Endodermal cell (in vitro differentiated cells): ENCODE measurements at regions not wholly inside any gene's neighbourhood (a gene's known extent, or its start where the extent isn't known, plus 50 kb on each side); places are given as distances from the start of the nearest gene placed in this dataset.
A peak's percentile ranks its signal among the peaks of the same experiment; 100 is the strongest.
"Not testable (repeated sequence)": the region's sequence is repeated elsewhere in the genome, so short reads cannot be mapped to it uniquely, and the experiment has no call there.

Experiments
- DNase-seq: peaks from one replicate; pipeline ENCODE4 v3.0.0-alpha.2; 2017
- H3K27ac ChIP-seq: 2 replicates; pipeline ENCODE4 v1.5.1; 2013; ENCODE audit warnings: mild to moderate bottlenecking, low read depth, low read length, moderate library complexity
- H3K27me3 ChIP-seq: 2 replicates; pipeline ENCODE4 v1.6.1; 2013; ENCODE audit warnings: mild to moderate bottlenecking, low read length, moderate library complexity; ENCODE audit not compliant: insufficient read depth, control insufficient read depth, poor library complexity, severe bottlenecking
- H3K36me3 ChIP-seq: 2 replicates; pipeline ENCODE4 v1.7.0; 2013; ENCODE audit warnings: mild to moderate bottlenecking, low read length, moderate library complexity; ENCODE audit not compliant: control insufficient read depth, insufficient read depth
- H3K4me1 ChIP-seq: one replicate; pipeline ENCODE4 v1.7.0; 2013; ENCODE audit warnings: low read length; ENCODE audit not compliant: control insufficient read depth, insufficient read depth
- H3K4me3 ChIP-seq: 2 replicates; pipeline ENCODE4 v1.5.1; 2013; ENCODE audit warnings: mild to moderate bottlenecking, low read length, moderate library complexity
- H3K9ac ChIP-seq: 2 replicates; pipeline ENCODE4 v1.6.1; 2013; ENCODE audit warnings: mild to moderate bottlenecking, low read length, moderate library complexity; ENCODE audit not compliant: poor library complexity, severe bottlenecking; ENCODE audit errors: extremely low read depth
- H3K9me3 ChIP-seq: 2 replicates; pipeline ENCODE4 v1.6.1; 2013; ENCODE audit warnings: mild to moderate bottlenecking, low read length, moderate library complexity; ENCODE audit not compliant: control insufficient read depth
- H3K27ac Mint-ChIP-seq: 2 replicates; pipeline ENCODE4 v1.8.0; 2020; ENCODE audit warnings: mixed read lengths
- H3K27me3 Mint-ChIP-seq: 2 replicates; pipeline ENCODE4 v1.8.0; 2021; ENCODE audit warnings: mild to moderate bottlenecking, mixed read lengths; ENCODE audit not compliant: insufficient read depth
- H3K36me3 Mint-ChIP-seq: 2 replicates; pipeline ENCODE4 v1.8.0; 2020; ENCODE audit warnings: low read depth, mixed read lengths
- H3K4me1 Mint-ChIP-seq: 2 replicates; pipeline ENCODE4 v1.8.0; 2020; ENCODE audit warnings: mixed read lengths
- H3K4me3 Mint-ChIP-seq: 2 replicates; pipeline ENCODE4 v1.8.0; 2020; ENCODE audit warnings: mild to moderate bottlenecking, moderate library complexity, mixed read lengths
- H3K9me3 Mint-ChIP-seq: 2 replicates; pipeline ENCODE4 v1.8.0; 2020; ENCODE audit warnings: mild to moderate bottlenecking, mixed read lengths
- WGBS, 2 experiments: methylation state at CpG; one replicate each; pipeline versions ENCODE4 v1.1.5 to v1.1.7; 2013; ENCODE audit warnings: missing lambda C conversion rate in 2 of 2, mixed read lengths in 1 of 2; ENCODE audit not compliant: insufficient coverage in 1 of 2, insufficient read length in 1 of 2; 5-methylcytosine and 5-hydroxymethylcytosine counted together
- TF ChIP-seq, protein P1 (sequence below): fragments of 200-600 bp; sonication (generic); conservative IDR thresholded peaks from 2 replicates; pipeline ENCODE4 v1.5.0; 2021; ENCODE audit warnings: antibody characterized with exemption, mild to moderate bottlenecking

DNA sequence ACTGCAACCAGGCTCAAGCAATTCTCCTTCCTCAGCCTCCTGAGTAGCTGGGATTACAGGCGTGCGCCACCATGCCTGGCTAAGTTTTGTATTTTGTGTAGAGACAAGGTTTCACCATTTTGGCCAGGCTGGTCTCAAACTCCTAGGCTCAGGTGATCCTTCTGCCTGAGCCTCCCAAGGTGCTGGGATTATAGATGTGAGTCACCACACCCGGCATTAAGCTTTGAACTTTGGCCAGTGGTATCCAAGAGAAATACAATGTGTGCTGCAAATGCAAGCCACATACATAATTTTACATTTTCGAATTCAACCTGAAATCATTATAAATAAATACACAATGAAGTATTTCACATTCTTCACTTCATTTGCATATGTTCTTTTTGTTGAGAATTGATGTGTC lies 94.0 kb upstream of the ERV3-1 start:
- H3K9me3 Mint-ChIP-seq, H3K9me3 ChIP-seq, H3K27ac Mint-ChIP-seq, H3K4me1 Mint-ChIP-seq, H3K4me3 Mint-ChIP-seq, H3K36me3 ChIP-seq, H3K27me3 ChIP-seq, H3K27ac ChIP-seq, H3K9ac ChIP-seq, H3K4me3 ChIP-seq, H3K27me3 Mint-ChIP-seq, H3K36me3 Mint-ChIP-seq, H3K4me1 ChIP-seq, DNase-seq: not testable (repeated sequence)
- WGBS, 2 experiments, result 90% methylated on average over 4 of the region's 4 CpGs; no CpG with 5 or more reads in 1 of the 2 experiments

DNA sequence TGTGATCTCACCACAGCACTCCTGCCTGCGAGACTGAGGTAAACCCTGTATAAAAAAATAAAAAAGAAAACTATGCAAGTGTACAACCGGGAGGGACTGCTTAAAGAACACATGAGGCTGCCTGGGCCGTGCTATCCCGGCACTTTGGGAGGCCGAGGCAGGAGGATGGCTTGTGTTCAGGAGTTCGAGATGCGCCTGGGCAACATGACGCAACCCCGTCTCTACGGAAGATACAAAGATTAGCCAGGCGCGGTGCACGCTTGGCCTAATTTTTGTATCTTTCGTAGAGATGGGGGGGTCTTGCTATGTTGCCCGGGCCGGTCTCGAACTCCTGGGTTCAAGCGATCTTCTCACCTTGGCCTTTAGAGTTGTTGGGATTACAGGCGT lies 75.2 kb upstream of the ERV3-1 start:
- H3K4me3 Mint-ChIP-seq, result peak overlapping the region; percentile 82
- H3K4me3 ChIP-seq, H3K27me3 Mint-ChIP-seq: not testable (repeated sequence)

DNA sequence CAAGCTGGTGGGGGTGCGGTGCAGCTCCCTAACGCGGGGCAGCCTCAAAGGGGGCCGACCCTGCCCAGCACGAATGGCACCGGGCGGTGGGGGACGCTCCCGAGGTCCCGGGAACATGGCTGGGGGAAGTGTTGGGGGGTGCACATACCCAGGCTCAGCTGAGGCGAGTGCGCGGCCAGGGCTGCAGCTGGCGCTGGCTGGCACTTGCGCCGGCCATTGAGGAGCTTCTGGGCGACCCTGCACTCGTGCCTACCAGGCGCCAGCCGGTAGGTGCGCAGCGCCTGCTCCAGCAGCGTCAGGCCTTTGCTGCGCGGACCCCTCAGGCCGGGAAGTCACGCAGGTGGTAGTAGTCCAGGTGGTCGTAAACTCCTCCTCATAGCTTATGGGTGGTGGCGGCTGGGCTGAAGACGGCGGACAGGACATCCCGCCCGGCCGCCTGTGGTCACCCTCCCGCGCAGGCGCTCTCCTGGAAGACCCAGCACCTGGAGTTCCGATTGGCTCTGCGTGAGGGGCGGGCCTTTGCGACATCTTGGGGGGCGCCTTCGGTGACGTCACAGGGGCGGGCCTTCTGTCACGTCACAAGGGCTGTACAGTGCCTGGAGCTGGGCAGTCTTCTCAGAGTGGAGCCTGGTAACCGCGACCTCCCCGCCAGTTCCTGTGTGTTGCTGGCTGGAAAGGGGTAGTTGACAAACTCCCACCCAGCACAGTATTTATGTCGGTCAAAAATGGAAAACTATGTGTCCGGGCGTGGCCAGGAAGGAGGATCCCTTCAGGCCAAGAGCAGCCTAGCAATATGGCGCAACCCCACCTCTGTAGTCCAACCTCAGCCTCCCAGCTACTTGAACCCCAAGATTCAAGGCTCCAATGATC lies 74.5 kb upstream of the ERV3-1 start:
- Mint-ChIP-seq H3K27ac (peak overlapping the region; percentile 96), H3K4me3 (peak overlapping the region; percentile 82)
- not testable (repeated sequence) for H3K27me3 Mint-ChIP-seq, H3K4me1 ChIP-seq, H3K9me3 Mint-ChIP-seq, H3K27me3 ChIP-seq, H3K4me1 Mint-ChIP-seq, H3K27ac ChIP-seq, H3K36me3 ChIP-seq, H3K36me3 Mint-ChIP-seq, H3K9me3 ChIP-seq
- peak; percentile 94 for DNase-seq
- peak overlapping the region; percentile 57 for H3K9ac ChIP-seq
- peak overlapping the region; percentile 77 for H3K4me3 ChIP-seq
- TF ChIP-seq, protein P1, sequence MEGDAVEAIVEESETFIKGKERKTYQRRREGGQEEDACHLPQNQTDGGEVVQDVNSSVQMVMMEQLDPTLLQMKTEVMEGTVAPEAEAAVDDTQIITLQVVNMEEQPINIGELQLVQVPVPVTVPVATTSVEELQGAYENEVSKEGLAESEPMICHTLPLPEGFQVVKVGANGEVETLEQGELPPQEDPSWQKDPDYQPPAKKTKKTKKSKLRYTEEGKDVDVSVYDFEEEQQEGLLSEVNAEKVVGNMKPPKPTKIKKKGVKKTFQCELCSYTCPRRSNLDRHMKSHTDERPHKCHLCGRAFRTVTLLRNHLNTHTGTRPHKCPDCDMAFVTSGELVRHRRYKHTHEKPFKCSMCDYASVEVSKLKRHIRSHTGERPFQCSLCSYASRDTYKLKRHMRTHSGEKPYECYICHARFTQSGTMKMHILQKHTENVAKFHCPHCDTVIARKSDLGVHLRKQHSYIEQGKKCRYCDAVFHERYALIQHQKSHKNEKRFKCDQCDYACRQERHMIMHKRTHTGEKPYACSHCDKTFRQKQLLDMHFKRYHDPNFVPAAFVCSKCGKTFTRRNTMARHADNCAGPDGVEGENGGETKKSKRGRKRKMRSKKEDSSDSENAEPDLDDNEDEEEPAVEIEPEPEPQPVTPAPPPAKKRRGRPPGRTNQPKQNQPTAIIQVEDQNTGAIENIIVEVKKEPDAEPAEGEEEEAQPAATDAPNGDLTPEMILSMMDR, result peak; percentile 14
- WGBS, 2 experiments, result 13 to 83% methylated on average over 2 to 51 of the region's 53 CpGs

More for the DNA sequence above, 75.2 kb upstream of the ERV3-1 start:
- not testable (repeated sequence) for H3K4me1 Mint-ChIP-seq, H3K9ac ChIP-seq, H3K9me3 Mint-ChIP-seq, H3K36me3 ChIP-seq, H3K4me1 ChIP-seq, H3K27me3 ChIP-seq, H3K27ac ChIP-seq, H3K36me3 Mint-ChIP-seq, H3K9me3 ChIP-seq, DNase-seq
- peak overlapping the region; percentile 96 for H3K27ac Mint-ChIP-seq
- WGBS, 2 experiments, result 98 to 99% methylated on average over 10 to 18 of the region's 19 CpGs

DNA sequence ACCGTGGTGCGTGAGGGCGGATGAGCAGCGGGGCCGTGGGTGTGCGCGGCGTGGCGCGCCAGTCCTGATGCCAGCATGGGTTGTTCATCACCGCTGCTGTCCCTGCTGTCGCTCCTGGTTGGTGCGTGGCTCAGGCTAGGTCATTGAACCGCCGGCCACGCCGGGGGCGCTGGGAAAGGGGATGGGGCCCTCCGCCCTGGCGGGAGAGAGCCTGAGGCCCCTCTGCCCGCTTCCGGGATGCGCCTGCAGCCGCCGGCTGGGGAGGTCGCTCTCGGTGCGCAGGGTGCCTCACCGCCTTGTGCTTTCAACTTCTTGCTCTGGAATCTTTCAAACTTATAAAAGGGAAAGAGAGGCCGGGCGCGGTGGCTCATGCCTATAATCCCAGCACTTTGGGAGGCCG lies 68.5 kb upstream of the ERV3-1 start:
- not testable (repeated sequence) for H3K9me3 ChIP-seq, H3K9ac ChIP-seq, H3K27me3 Mint-ChIP-seq, H3K4me1 ChIP-seq, DNase-seq, H3K4me3 ChIP-seq, H3K36me3 ChIP-seq, H3K4me3 Mint-ChIP-seq, H3K27ac ChIP-seq, H3K27ac Mint-ChIP-seq, H3K9me3 Mint-ChIP-seq, H3K27me3 ChIP-seq, H3K4me1 Mint-ChIP-seq
- WGBS, 2 experiments, result 88 to 100% methylated on average over 3 to 15 of the region's 33 CpGs
- peaks cover 17% of the 10 kb centered on the region for H3K36me3 Mint-ChIP-seq

DNA sequence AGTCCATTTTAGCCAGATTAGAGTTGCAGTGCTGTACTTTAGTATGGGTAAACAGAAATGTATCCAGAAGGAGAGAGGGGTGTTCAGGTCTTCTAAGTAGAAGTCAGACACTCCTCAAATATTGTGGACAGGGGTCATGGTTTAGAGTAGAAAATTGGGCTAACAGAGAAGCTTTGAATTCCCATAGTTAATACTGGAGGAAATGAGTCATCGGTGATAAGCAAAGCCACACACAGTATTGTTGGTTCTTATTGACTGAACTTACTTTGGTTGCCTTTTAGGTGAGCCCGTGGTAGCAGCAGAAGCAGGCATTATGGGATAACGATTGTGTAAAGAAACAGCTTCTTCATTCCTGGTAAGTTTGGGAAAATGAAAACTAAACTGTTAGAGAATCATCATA lies 66.7 kb upstream of the ERV3-1 start:
- not testable (repeated sequence) for H3K4me3 Mint-ChIP-seq, DNase-seq, H3K9me3 ChIP-seq, H3K27me3 Mint-ChIP-seq, H3K4me3 ChIP-seq, H3K9me3 Mint-ChIP-seq, H3K27me3 ChIP-seq, H3K4me1 Mint-ChIP-seq, H3K27ac ChIP-seq, H3K27ac Mint-ChIP-seq, H3K36me3 ChIP-seq, H3K9ac ChIP-seq, H3K4me1 ChIP-seq
- H3K36me3 Mint-ChIP-seq, result peaks cover 22% of the 10 kb centered on the region
- WGBS, 2 experiments, result 100% methylated on average over 1 of the region's 3 CpGs; no CpG with 5 or more reads in 1 of the 2 experiments

DNA sequence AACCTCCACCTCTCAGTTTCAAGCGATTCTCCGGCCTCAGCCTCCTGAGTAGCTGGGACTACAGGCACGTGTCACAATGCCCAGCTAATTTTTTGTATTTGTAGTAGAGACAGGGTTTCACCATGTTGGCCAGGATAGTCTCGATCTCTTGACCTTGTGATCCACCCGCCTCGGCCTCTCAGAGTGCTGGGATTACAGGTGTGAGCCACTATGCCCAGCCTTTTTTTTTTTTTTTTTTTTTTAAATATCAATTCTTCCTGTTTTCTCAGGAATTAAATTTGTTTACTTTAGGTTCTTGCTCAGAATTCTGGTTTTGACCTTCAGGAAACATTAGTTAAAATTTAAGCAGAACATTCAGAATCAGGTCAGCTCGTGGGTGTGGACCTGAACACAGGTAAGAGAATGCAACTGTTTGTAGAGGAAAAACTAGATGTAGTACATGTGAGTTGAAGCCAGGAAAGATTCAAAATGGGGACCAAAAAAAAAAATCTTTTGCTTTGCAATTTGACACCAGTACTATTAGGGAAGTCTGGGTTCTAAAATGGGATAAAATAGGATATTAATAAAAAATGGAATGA lies 65.5 kb upstream of the ERV3-1 start:
- H3K4me3 ChIP-seq, H3K4me1 ChIP-seq, H3K4me3 Mint-ChIP-seq, H3K9me3 Mint-ChIP-seq, H3K4me1 Mint-ChIP-seq, DNase-seq, H3K27ac ChIP-seq, H3K27ac Mint-ChIP-seq, H3K36me3 ChIP-seq, H3K9me3 ChIP-seq, H3K27me3 ChIP-seq, H3K27me3 Mint-ChIP-seq, H3K9ac ChIP-seq: not testable (repeated sequence)
- 56 to 96% methylated on average over 3 to 6 of the region's 7 CpGs for WGBS, 2 experiments
- H3K36me3 Mint-ChIP-seq, result peaks cover 19% of the 10 kb centered on the region
